GM19043 (cell line): ENCODE measurements at regions not wholly inside any gene's neighbourhood (a gene's known extent, or its start where the extent isn't known, plus 50 kb on each side); places are given as distances from the start of the nearest gene placed in this dataset.

Experiments used
- ATAC-seq: cut with Tn5 transposase; IDR thresholded peaks from one replicate; pipeline ENCODE4 v1.9.1; 2021; ENCODE audit warnings: low read depth; ENCODE audit not compliant: unreplicated experiment

- ATAC-seq, result no peak
These were observed 86.1 kb upstream of the BZW1 start for GRCh38 chr2:200725596-200725995.

- no peak for ATAC-seq
These were observed 83.1 kb upstream of the BZW1 start for GRCh38 chr2:200728630-200729029.

GRCh38 chr2:200730302-200730701 is 81.4 kb upstream of the BZW1 start:
- no peak for ATAC-seq

GRCh38 chr2:200730960-200731359 is 80.8 kb upstream of the BZW1 start:
- no peak for ATAC-seq

DNA sequence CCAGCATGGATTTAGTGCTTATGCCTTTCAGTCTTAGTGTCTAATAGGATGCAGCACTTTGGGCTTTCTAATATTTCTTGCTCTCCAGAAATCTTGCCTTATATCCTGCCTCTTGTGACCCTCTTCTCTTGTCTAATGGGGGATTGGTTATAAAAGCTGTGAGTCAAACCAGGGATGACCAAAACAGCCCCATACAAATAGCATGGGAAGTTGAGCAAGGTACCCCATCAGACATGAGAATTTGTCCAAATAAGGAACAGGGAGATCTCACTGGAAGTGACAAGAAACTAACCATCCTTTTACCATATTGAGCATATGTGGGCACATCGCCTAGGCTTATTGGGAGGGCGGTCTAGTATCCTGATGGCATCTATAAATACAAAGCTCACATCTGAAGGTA is 78.8 kb upstream of the BZW1 start:
- ATAC-seq, result no peak

- ATAC-seq, result no peak
These were observed 78.0 kb upstream of the BZW1 start for GRCh38 chr2:200733713-200734198.

GRCh38 chr2:200735061-200735460 is 76.6 kb upstream of the BZW1 start:
- ATAC-seq, result no peak

GRCh38 chr2:200736646-200737274 is 75.0 kb upstream of the BZW1 start:
- no peak for ATAC-seq

DNA sequence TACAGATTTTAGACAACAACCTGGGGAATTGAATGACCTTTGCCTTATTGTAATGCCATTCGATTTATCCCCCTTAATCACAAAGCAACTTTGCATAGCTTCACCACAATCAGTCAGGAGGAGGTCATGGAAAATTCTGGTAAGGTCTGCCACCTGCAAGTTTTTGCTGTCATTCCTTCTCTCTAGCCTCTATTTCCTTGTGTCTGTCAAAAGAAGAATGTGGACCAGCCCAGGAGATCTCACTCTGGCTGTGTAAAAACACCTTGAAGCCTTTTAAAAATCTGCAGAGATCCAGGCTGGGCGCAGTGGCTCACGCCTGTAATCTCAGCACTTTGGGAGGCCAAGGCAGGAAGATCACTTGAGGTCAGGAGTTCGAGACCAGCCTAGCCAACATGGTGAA is 74.1 kb upstream of the BZW1 start:
- ATAC-seq, result no peak

- ATAC-seq, result no peak
These were observed 73.1 kb upstream of the BZW1 start for GRCh38 chr2:200738590-200738989.

DNA sequence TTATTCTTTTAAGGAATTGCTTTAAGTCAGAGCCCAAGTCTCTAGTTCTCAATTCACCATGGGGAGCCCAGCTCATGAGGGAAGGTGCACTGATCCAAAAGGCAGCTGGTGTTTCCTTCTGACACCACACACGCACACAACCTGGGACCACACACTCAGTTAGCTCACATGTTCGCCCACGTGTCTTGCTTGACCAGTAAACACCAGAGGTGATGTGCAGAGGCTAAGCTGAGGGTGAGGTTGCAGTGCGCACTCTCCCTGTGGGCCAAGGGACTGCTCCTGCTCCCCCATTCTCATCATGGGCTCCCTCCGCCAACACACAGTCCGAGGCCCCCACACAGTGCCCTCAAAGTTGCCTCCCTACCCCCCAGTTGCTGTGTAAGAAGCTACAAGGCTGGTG is 70.8 kb upstream of the BZW1 start:
- ATAC-seq, result no peak

DNA sequence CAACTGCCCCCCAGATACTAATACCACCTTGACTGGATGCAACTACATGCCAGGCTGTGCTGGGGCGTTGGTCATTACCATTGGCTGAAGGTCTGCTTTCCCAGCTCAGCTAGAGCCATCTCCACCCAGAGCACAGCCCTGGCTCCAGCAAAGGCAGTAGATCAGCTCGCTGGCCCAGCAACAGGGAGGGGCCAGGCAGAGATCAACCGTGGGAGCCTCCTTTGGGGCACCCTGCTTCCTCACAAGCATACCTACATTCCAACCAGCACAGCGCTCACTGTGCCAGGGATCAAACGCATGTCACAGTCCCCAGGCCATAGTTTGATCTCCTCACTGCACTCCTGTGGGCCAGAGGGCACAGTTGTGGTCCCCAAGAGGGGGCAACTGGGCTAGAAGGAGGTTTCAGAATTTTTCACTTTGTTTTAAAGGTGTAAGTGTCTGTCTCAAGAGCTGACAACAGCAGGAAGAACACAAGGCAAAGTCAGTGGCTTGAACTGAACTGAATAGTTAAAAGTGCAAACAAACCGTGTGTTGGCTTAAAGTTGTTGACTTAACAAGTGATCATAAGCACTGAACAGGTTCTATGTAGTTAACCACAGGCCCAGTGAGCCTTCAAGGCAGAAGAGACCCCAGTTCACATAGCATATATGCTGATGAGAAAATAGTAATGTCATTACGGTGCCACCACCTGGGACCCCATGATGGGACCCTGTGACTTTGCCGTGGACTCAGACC is 70.1 kb upstream of the BZW1 start:
- ATAC-seq, result no peak

- ATAC-seq, result no peak
These were observed 69.3 kb upstream of the BZW1 start for GRCh38 chr2:200742426-200742825.

DNA sequence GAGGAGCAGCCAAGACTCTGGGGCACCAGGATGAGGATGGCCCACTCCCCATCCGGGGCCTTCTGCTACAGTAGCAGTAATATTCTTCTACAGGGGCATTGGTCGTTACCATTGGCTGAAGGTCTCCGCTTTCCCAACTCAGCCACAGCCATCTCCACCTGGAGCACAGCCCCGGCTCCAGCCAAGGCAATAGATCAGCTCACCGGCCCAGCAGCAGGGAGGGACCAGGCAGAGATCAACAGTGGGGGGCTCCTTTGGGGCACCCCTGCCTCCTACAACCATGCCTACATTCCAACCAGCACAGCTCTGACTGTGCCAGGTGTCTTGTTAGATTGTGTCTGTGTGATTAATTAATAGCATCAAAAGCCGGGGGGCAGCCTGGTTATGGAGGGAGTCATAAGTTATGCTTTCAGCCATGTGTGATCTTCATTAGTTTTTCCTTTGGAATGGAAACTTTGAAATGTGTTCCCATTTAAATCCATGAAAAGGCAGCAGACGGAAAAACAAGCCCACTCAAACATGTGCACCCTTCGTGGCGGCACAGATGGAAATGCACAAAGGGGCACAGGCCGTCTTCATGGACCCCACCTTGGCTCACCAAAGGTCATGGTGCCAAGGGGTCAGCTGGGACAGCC is 68.6 kb upstream of the BZW1 start:
- no peak for ATAC-seq

GRCh38 chr2:200744201-200744602 is 67.5 kb upstream of the BZW1 start:
- no peak for ATAC-seq

- ATAC-seq, result no peak
These were observed 65.4 kb upstream of the BZW1 start for GRCh38 chr2:200746301-200746700.

DNA sequence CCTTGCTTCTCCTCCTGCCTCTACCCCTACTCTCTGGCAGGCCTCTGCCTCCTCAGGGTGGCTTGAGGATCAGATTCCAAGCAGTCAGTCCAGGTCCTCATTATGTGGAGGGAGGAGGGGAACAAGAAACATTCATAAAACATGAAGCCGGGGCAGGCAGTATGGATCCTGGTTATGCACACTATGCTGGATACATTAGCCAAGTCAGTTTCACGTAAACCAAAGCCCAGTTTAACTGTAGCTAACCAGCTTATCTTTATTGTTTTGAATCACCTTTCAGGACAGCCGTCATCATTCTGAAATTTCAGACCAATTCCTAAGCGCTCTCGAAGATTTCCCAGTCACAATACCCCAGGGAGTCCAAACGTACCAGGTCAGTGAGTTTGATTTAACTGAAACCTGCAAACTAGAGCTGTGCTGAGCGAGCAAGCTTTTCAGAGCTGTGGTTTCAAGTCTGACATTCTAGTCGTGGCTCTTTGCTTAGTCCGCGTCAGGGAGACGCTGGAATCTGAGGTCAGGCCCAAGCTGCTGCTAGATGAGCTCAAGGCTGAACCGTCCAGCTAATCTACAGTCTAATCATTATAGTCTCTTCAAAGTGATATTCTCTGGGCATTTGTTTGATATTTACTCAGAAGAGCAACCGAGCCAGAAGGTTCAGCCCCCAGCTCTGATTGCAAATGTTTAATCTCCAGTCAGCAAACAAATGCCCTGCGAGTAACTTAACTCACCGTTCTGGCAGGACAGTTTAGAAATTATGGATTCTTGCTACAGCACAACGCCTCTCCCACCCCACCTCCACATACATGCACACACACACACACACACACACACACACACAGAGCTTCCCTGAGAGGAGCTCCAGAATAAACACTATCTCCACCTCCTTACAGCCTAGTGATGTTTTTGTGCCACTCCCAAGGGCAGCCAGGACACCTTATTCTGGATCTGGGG is 63.8 kb upstream of the BZW1 start:
- no peak for ATAC-seq

DNA sequence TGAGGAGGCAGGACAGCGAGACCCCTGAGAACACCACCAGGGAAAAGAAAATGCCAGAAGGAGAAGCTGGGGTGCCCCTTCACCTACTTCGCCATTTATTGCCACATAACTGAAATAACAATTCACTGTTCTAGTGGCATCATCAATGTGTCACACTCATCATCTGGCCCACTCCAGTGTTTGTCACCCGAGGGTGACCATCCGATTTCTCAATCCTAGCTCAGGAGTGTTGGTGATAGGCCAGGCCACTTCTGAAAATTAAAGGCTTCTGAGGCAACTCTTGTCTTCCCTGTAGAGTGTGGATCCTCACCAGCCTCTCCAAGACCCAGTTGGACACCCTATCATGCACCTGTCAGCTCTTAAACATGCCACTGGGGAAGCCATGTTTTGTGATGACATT is 62.9 kb upstream of the BZW1 start:
- no peak for ATAC-seq

DNA sequence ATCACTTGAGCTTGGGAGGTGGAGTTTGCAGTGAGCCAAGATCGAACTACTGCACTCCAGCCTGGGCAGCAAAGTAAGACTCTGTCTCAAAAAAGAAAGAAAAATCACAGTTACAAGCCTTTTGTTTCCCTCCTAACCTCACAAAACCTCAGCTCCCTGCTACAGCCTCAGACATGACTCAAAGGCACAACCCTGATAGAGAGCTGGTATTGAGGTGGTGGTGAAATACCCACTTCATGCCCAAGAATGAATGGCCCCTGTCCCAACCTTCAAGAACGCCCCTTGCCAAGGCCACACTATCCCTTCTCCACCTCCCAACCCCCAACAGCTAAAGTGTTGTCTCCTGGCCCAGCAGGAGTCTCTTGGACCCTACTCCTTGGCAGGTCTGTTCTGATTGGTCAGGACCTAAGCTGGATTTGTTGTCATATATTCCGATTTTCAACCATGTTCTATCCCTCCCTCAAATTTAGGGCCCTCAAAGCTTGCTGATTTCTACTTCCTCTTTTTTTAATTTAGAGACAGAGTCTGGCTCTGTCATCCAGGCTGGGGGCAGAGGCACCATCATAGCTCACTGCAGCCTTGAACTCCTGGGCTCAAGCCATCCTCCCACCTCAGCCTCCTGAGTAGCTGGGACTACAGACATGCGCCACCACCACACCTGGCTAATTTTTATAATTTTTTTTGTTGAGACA is 61.9 kb upstream of the BZW1 start:
- no peak for ATAC-seq

DNA sequence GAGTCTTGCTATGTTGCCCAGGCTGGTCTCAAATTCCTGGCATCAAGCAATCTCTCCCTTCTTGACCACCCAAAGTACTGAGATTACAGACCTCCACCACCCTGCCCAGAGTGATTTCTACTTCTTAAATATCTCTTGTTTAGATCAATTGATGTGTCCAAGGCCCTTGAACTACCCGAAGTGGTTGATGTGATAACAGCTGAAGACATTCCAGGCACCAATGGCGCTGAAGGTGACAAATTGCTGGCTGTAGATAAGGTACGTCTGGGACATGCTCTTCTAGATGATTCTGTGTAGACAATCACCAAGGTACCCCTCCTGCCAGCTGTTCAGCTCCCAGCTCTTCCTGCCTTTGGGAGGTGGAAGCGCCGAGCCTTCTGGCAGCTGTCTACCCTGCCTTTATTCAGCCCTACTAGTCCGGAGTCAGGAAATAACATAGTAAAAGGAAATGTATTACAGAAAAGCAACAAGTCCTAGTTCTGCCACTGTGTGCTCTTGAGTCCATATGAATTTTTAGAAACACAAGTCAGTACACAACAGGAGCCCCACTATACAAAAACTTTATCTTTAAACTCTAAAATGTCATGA is 61.3 kb upstream of the BZW1 start:
- ATAC-seq, result no peak
